ENCODE measurements at regions not wholly inside any gene's neighbourhood (a gene's known extent, or its start where the extent isn't known, plus 50 kb on each side); places are given as distances from the start of the nearest gene placed in this dataset.

DNA sequence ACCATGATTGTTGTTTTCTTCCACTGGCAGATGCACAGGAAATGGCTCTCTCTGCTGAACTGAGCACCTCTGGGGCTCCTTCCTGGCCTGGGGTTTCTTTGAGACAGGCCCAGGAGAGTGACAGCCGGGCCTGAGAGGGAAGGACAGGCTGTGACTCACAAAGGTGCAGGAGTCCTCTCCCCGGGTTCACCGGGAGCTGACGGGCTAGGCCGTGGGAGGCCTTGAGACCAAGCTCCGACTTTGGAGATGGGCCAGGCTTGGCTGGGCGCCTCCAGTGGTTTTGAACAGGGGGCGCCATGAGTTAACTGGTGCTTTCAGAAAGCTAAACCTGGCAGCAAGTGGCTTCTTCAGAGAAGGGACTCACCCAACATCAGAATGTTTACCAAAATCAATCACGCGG lies 143.4 kb downstream of the URI1 start:
- H2AFZ ChIP-seq (ENCODE audit: insufficient read depth, low read depth, low read length, poor library complexity, severe bottlenecking), result no peak overlapping the region
- peaks cover 5% of the 10 kb centered on the region for H3K27me3 Mint-ChIP-seq
- DNase-seq, result no peak
- H3K4me1 Mint-ChIP-seq, result no peaks in the 10 kb centered on the region
- H3K27me3 ChIP-seq (replicated peaks in 1 of 4; ENCODE audit: control extremely low read depth in 1 of 4, control insufficient read depth in 3 of 4, insufficient read depth in 4 of 4, low read length in 3 of 4), result no peaks in the 10 kb centered on the region
- intact Hi-C loops (cut with micrococcal nuclease), result no loop called here
- H3K9ac ChIP-seq (ENCODE audit: low read length), result no peak overlapping the region
- H3K4me3 Mint-ChIP-seq, result no peak overlapping the region
- no peaks in the 10 kb centered on the region for H4K20me1 ChIP-seq (ENCODE audit: control insufficient read depth, insufficient read depth, low read length, poor library complexity, severe bottlenecking)
- ATAC-seq (ENCODE audit: low read depth), result no peak
- no peaks in the 10 kb centered on the region for H3K79me2 ChIP-seq (ENCODE audit: control insufficient read depth, insufficient read depth, low read length)
- H3K4me1 ChIP-seq (ENCODE audit: control insufficient read depth in 2 of 2, insufficient read depth in 2 of 2, low read length in 2 of 2), result no peaks in the 10 kb centered on the region
- no peak overlapping the region for H3K27ac Mint-ChIP-seq
- no peak overlapping the region for H3K4me3 ChIP-seq (ENCODE audit: control extremely low read depth in 1 of 5, extremely low read depth in 1 of 5, insufficient read depth in 1 of 5, low read depth in 2 of 5, low read length in 4 of 5)
- POLR2A ChIA-PET, result no interaction called here
- CTCF ChIA-PET, result no interaction called here
- 61% methylated on average over 7 of the region's 10 CpGs for WGBS (ENCODE audit: insufficient coverage)
- peaks cover 0 to 7% (median 0%) of the 10 kb centered on the region in 3 donors for H3K9me3 ChIP-seq (ENCODE audit: control extremely low read depth in 1 of 3, control insufficient read depth in 2 of 3, insufficient read depth in 1 of 3, low read length in 2 of 3)
- H3K4me2 ChIP-seq (replicated peaks; ENCODE audit: low read depth, low read length, poor library complexity, severe bottlenecking), result no peak overlapping the region
- H3K36me3 ChIP-seq (replicated peaks in 1 of 2; ENCODE audit: control extremely low read depth in 1 of 2, control insufficient read depth in 1 of 2, extremely low read depth in 1 of 2, insufficient read depth in 2 of 2, low read length in 1 of 2), result no peaks in the 10 kb centered on the region
- no peak overlapping the region for H3K27ac ChIP-seq (ENCODE audit: low read length in 2 of 2)
- TF ChIP-seq EZH2 (IDR thresholded peaks at IDR 0.05; ENCODE audit: borderline replicate concordance, insufficient read depth, low read depth, low read length, poor library complexity, severe bottlenecking), result no peak
- TF ChIP-seq, protein P1, sequence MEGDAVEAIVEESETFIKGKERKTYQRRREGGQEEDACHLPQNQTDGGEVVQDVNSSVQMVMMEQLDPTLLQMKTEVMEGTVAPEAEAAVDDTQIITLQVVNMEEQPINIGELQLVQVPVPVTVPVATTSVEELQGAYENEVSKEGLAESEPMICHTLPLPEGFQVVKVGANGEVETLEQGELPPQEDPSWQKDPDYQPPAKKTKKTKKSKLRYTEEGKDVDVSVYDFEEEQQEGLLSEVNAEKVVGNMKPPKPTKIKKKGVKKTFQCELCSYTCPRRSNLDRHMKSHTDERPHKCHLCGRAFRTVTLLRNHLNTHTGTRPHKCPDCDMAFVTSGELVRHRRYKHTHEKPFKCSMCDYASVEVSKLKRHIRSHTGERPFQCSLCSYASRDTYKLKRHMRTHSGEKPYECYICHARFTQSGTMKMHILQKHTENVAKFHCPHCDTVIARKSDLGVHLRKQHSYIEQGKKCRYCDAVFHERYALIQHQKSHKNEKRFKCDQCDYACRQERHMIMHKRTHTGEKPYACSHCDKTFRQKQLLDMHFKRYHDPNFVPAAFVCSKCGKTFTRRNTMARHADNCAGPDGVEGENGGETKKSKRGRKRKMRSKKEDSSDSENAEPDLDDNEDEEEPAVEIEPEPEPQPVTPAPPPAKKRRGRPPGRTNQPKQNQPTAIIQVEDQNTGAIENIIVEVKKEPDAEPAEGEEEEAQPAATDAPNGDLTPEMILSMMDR (IDR thresholded peaks at IDR 0.05), result no peak
- no peaks in the 10 kb centered on the region for H3K9me3 Mint-ChIP-seq (ENCODE audit: insufficient read depth)

GRCh38 chr19:30086220-30086619 lies 144.2 kb downstream of the URI1 start:
- Mint-ChIP-seq H3K4me3 (no peak overlapping the region), H3K4me1 (no peaks in the 10 kb centered on the region), H3K27me3 (peaks cover 5% of the 10 kb centered on the region), H3K27ac (no peak overlapping the region), H3K9me3 (ENCODE audit: insufficient read depth) (no peaks in the 10 kb centered on the region)
- no peaks in the 10 kb centered on the region for H3K4me1 ChIP-seq (ENCODE audit: control insufficient read depth in 2 of 2, insufficient read depth in 2 of 2, low read length in 2 of 2)
- no peaks in the 10 kb centered on the region for H3K36me3 ChIP-seq (replicated peaks in 1 of 2; ENCODE audit: control extremely low read depth in 1 of 2, control insufficient read depth in 1 of 2, extremely low read depth in 1 of 2, insufficient read depth in 2 of 2, low read length in 1 of 2)
- peaks cover 0 to 3% (median 0%) of the 10 kb centered on the region in 3 donors for H3K9me3 ChIP-seq (ENCODE audit: control extremely low read depth in 1 of 3, control insufficient read depth in 2 of 3, insufficient read depth in 1 of 3, low read length in 2 of 3)
- ChIA-PET CTCF (no interaction called here), POLR2A (no interaction called here)
- no peaks in the 10 kb centered on the region for H3K27me3 ChIP-seq (replicated peaks in 1 of 4; ENCODE audit: control extremely low read depth in 1 of 4, control insufficient read depth in 3 of 4, insufficient read depth in 4 of 4, low read length in 3 of 4)
- no peaks in the 10 kb centered on the region for H4K20me1 ChIP-seq (ENCODE audit: control insufficient read depth, insufficient read depth, low read length, poor library complexity, severe bottlenecking)
- ATAC-seq (ENCODE audit: low read depth) (no peak), DNase-seq (no peak)
- no peak overlapping the region for H3K4me3 ChIP-seq (ENCODE audit: control extremely low read depth in 1 of 5, extremely low read depth in 1 of 5, insufficient read depth in 1 of 5, low read depth in 2 of 5, low read length in 4 of 5)
- TF ChIP-seq, protein P1 (IDR thresholded peaks at IDR 0.05), result no peak
- TF ChIP-seq EZH2 (IDR thresholded peaks at IDR 0.05; ENCODE audit: borderline replicate concordance, insufficient read depth, low read depth, low read length, poor library complexity, severe bottlenecking), result no peak
- no peak overlapping the region for H3K9ac ChIP-seq (ENCODE audit: low read length)
- WGBS (ENCODE audit: insufficient coverage), result 96% methylated on average over 3 of the region's 5 CpGs
- no peak overlapping the region for H3K4me2 ChIP-seq (replicated peaks; ENCODE audit: low read depth, low read length, poor library complexity, severe bottlenecking)
- H3K79me2 ChIP-seq (ENCODE audit: control insufficient read depth, insufficient read depth, low read length), result no peaks in the 10 kb centered on the region
- intact Hi-C loops (cut with micrococcal nuclease), result no loop called here
- H2AFZ ChIP-seq (ENCODE audit: insufficient read depth, low read depth, low read length, poor library complexity, severe bottlenecking), result no peak overlapping the region
- H3K27ac ChIP-seq (ENCODE audit: low read length in 2 of 2), result no peak overlapping the region
